HG02870 (cell line): ENCODE measurements at regions not wholly inside any gene's neighbourhood (a gene's known extent, or its start where the extent isn't known, plus 50 kb on each side); places are given as distances from the start of the nearest gene placed in this dataset.

Experiments used
- ATAC-seq: cut with Tn5 transposase; IDR thresholded peaks from one replicate; pipeline ENCODE4 v1.9.1; 2021; ENCODE audit warnings: mild to moderate bottlenecking, moderate library complexity; ENCODE audit not compliant: unreplicated experiment

DNA sequence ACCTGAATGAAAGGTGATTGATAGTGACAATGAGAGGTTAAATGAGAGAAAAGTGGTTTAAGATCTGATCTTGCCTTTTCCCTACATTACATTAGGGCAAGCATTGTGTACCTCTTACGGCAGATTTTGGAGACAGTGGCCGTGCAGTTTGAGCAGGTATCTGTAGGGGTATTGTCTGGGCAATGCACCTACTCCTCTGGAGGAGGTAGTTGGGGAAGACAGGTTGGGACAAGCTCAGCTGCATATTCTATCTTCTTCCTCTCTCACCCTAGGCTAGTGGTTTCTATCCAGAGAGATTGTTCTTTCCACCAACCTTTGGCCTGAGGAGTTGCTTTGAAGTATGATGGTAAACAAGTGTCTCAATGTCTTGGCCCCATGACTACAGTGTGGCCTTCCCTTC lies 323.2 kb downstream of the CYP26B1 start:
- no peak for ATAC-seq

GRCh38 chr2:71823526-71823925 lies 324.1 kb downstream of the CYP26B1 start:
- ATAC-seq, result no peak

DNA sequence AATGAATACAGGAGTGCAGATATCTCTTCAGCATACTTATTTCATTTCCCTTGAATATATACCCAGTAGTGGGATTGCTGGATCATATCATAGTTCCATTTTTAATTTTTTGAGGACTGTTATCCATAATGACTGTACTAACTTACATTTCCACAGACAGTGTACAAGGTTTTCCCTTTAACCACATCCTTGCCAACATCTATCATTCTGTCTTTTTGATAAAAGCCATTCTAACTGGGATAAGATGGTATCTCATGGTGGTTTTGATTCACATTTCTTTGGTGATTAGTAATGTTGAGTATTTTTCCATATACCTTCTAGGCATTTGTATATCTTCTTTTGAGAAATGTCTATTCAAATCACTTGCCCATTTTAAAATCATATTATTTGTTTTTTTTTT lies 325.2 kb downstream of the CYP26B1 start:
- ATAC-seq, result no peak

DNA sequence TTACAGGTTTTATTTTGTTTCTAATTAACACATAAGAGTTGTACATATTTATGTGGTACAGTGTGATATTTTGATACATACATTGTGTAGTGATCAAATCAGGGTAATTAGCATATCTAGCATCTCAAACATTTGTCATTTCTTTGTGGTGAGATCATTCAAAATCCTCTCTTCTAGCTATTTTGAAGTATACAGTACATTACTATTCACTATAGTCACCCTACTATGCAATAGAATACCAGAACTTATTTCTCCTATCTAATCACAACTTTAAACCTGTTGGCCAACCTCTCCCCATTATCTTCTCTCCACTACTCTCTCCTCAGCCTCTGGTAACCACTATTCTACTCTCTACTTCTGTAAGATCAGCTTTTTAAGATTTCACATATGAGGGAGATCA lies 325.8 kb downstream of the CYP26B1 start:
- ATAC-seq, result no peak

DNA sequence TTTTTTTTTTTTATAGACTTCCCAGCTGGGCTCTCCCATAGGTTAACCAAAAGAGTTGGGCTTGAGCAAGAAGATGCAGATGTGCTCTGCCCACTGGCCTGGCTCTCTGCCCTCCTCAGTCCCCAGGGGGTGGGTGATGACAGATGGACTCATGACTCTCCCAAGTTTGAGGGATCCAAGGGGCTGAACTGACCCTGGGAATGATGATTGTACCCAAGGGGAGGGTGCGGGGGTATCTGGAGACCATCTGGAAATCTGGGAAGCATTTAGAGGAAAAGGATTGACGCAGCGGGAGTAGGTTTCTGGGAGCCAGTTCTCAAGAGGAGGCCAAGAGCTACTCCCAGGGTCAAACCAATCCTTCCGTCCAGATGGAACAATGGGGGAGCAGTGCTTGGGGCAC lies 330.8 kb downstream of the CYP26B1 start:
- no peak for ATAC-seq

GRCh38 chr2:71815701-71816474 lies 331.8 kb downstream of the CYP26B1 start:
- no peak for ATAC-seq

- no peak for ATAC-seq
These were observed 332.8 kb downstream of the CYP26B1 start for GRCh38 chr2:71814885-71815284.

DNA sequence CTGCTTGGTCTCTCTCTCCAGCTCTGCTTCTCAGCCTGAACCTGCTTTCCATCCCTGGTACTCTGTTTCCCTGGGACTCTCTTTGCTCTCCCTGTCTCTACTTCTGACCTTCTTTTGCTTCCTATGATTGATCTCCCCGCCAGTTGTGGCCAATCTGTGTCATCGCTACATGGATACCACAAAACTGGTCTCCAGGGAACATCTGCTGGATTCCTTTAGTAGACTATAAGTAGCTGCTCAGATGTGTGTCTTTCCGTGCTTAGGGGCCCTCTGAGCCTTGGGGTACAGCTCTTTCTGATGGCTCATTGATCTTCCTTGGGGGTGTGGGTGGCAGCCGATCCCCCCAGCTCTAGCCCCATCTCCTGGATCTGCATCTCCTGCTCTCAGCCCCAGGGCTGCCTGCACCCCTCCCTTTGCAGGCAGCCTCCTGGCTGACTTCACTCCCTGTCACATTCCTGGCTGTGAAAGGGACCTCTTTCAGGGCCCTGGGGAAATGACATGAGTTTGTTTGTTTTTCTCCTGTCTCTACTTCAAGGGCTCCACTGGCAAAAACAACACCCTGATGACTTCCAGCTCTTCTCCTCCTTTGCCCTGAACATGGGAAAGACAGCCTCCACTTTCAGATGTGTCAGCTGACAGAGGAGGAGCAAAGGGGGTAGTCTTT lies 333.7 kb downstream of the CYP26B1 start:
- no peak for ATAC-seq

DNA sequence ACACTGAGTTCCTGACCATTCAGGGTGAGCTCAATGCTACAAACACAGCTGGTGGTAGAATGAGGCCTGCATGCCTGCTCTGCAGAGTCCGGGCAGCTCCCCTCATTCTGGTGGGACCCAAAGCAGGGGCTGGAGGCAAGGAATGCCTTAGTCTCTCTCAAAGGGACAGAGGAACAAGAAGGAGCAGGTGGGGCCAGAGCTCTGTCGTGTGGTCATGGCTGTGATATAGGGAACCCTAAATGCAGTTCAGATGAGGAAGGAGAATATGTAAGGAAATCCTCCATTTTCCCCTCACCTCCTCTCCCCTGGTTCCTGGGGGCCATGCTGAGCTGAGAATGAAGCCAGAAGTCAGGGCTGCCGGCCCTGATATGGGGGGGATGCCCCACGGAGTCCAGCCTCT lies 334.3 kb downstream of the CYP26B1 start:
- ATAC-seq, result no peak

DNA sequence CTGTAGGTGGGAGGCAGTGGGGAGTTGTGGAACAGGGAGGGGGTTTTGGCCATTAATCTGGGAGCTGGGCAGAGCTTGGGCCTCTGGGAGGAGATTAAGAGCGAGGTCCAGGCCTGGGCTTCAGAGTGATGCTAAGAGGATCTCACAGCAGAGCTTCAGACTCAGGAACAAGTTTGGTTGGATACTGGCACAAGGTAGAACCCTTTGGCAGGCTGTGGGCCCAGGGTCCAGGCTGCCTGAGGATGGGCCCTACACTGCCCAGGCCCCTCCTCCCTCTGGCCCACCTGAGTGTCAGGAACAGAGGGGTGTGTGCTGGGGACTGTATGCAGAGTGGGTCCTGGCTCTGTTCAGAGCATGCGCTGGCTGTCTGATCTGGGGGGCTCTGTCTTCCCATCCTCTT lies 334.9 kb downstream of the CYP26B1 start:
- ATAC-seq, result no peak

GRCh38 chr2:71811726-71812125 lies 335.9 kb downstream of the CYP26B1 start:
- ATAC-seq, result no peak

DNA sequence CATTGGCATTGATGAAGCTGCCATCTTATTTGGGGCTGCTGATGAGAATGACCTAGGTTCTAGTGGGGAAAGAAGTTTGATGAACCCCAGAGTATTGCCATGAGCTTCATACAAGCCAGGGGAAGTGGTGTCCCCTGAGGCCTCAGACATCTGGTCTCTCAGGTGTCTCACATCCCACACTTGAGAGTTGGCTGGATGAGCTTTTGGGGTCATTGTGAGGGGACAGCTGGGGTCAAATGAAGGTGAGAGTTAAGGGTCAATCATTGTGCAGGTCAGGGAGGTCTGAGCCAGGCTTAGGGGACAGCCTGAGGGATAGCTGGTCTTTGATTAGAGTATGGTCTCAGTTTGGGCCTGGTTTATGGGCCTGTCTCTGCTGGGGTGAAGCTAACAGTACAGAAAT lies 336.5 kb downstream of the CYP26B1 start:
- no peak for ATAC-seq

GRCh38 chr2:71807581-71808451 lies 339.8 kb downstream of the CYP26B1 start:
- no peak for ATAC-seq

DNA sequence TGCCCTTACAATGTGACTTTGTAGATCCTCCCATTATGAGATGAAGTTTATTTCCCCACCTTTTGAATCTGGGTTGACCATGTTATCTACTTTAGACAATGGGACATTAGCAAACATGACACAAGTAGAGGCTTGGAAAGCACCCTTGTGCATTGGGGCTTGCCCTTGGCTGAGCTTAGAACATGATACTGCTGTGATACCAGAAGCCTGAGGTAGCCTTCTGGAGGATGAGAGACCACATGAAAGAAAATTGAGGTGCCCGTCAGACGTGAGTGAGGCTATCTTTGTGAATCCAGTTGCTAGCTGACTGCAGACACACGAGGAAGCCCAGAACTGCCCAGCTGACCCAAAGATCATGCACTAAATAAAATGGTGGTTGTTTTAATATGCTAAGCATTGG lies 341.2 kb downstream of the CYP26B1 start:
- ATAC-seq, result no peak

DNA sequence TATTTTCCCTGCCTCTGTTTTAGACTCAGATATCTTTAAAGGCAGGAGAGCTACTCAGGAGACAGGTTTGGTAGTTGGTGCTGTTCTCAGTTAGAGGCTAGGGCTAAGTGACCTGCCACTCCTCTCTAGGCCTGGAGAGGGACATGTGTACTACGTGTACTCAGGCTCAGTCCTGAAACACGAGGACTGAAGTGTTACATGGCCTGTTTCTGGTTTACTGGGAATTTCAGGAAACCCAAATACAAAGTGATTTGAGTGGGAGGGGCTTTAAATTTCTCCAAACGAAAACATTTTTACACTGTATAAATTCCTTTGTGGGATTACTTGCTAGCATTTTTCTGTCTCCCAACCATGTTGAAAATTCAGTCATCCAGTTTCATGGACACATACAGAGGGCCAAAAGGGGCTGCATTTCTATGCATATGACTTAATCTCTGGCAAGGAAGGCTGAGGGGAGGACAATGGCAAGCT lies 343.3 kb downstream of the CYP26B1 start:
- no peak for ATAC-seq

DNA sequence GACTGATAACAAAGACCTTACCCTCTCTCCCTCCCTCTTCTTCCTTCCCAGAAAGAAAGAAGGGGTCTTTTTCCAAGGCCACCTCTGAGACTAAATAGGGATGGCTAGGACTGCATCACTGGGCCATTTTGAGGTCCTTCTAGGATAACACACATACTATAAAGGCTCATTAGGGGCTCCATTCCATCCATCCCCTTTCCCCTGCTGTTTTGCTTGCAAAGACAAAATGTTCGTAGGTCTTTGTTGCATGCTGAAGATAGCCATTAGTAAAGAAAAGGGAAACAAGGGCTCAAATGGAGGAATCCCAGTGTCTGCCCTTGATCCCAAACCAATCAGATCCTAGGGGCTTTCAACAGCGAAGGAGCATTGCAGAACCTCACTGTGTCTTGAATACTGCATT lies 344.3 kb downstream of the CYP26B1 start:
- ATAC-seq, result no peak

GRCh38 chr2:71802556-71802955 lies 345.1 kb downstream of the CYP26B1 start:
- ATAC-seq, result no peak

- ATAC-seq, result no peak
These were observed 345.7 kb downstream of the CYP26B1 start for GRCh38 chr2:71801969-71802368.

- ATAC-seq, result no peak
These were observed 346.1 kb downstream of the CYP26B1 start for GRCh38 chr2:71801556-71801955.

GRCh38 chr2:71800851-71801250 lies 346.8 kb downstream of the CYP26B1 start:
- ATAC-seq, result no peak

DNA sequence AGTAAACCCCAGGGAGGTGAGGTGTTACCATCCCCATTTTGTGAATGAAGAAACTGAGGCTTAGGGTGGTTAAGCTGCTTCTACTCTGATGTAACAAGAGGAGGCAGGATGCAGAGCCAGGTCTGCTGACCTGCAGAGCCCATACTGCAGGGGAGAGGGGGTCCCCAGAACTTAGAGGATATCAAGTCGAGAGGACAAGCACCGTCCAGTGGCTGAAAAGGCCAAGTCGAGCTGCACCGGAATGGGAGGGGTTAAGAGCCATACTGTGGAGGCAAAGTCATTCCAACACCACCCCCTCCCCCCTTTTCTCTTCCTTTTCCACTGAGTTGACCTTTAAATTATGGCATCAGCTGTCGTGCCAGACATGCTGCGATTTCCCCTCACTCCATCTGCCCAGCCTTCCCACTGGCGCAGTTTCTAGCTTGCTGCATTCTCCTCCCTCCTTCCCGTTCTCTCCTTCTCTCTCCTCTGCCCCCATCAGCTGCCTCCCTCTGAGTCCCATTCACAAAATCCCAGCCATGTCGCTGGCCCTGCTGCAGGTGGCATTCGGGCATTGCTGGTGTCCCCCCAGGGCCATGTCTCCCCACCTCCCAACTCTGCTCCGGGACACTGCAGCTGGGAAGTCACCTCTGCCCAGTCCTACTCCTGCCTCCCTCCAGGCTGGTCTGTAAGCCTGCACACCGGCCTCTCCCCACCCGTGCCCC lies 346.9 kb downstream of the DYSF start:
- no peak for ATAC-seq
